Midbrain (tissue), 1 donor: ENCODE measurements at regions not wholly inside any gene's neighbourhood (a gene's known extent, or its start where the extent isn't known, plus 50 kb on each side); places are given as distances from the start of the nearest gene placed in this dataset.

Experiments used
- DNase-seq: peaks from one replicate; lab custom pipeline; 2025; lab: John Stamatoyannopoulos, UW

DNA sequence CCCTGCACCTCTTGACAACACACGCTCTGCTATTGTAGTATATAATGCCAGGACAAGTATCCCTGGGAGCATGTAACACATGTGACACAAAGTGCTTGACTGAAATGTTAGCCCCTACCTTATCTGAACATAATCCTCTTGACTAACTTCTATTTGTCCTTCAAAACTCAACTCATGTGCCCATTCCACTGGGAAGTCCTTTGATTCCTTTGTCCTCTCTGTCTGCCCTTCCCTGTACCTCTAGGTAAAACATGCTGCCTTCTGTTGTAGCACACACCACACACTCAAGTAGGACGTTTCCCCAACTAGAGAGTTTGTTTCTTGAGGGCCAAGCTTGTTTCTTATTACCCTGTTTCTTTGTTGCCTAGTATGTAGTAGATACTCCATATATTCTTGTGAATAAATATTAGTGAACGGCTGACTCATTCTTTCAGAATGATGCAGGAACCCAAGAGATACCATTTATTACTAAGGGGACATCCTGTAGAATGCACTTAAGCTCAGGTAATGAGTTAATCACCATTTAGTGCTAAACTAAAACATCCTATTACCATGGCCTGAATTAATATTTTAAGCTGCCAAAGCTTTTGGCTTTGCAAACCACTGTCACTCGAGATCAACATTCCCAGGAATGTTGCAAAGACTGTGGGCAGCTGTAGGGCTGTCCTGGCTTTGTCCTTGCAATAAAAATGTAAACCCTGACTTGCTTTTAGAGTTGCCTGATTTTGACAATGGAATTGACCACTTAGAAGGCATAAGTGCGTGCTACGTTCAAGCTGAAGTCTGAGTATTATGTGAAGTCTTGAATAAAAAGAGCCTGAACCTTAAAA, 313.4 kb downstream of the COG6 start:
- no peak for DNase-seq

DNA sequence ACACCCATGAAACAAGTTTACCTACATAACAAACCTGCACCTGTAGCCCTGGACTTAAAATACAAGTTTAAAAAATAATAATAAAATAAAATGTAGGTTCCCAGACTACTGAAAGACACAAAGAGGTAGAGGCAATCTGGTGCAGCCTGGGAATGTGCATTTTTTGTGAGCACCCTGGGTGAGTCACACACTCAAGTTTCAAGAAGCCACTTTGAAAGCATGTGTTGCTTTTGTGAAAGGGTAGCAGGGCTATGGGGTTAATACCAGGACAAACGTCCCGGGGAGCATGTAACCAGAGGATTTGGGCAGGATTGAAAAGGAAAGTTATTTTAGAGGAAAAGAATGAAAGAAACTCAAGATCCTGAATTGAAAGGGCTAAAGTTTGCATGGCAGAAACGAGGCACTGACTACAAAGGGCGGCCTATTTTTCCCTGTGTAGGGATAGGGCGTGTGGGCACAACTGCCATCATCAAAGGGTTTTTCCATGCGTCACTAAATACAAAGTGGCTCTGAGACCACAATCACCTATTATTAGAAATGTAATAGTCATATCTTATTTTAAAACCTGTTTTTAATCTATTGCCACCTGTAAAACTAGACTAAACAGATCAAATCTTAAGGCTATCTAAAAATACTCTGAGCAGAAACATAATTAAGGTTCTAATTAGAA, 314.9 kb downstream of the COG6 start:
- DNase-seq, result no peak

DNA sequence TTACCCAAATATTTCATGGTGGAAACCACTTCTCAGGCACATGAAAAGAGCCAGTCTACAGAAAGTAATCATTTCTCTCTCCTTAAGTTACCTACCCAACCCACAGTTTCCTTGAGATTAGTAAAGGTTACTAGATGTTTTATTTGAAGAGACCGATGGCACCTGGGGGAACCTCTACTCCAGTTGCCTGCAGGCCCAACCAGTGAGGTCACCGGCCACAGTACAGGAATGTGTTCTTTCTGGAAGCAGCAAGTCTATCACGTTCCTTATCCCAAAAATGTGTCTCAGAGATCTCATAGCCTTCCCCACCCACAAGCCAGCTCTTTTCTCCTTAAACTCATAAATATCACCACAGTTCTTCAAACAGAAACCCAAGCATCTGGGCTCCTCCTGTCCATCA, 316.1 kb downstream of the COG6 start:
- no peak for DNase-seq

DNA sequence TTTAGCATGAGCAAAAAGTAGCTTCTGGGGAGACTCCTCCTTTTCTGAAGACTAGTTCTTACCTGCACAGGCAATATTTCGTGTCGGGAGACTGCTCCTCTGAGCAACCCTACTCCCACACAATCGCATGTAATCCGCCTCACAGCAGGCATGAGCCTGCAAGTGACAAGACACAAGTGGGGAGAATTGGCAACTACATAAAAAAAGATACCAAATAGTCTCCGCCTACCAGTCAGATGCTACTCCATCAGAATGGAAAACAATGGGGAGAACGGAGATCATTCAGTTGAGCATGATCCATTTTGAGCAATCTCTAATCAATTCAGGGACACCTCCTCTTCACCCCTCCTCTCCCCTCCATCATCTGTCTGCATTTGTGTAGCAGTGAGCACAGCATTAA, 321.0 kb downstream of the COG6 start:
- no peak for DNase-seq

DNA sequence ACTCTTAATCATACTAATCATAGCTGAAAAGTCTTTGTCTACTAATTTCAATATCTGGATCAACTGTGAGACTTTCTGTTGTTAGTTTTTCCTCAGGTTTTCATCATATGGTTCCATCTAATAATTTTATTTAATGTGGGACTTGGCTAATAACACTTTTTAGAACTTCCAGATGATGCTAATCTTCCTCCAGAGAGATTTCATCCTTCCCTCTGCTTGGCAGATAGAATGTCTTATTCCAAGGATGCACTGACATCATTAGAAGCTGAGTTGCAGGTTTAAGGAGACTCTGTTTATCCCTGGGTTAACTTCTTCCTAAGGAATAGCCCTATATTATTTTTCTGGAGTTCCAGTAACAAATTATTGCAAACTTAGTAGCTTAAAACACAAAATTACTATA, 325.6 kb downstream of the COG6 start:
- DNase-seq, result no peak

DNA sequence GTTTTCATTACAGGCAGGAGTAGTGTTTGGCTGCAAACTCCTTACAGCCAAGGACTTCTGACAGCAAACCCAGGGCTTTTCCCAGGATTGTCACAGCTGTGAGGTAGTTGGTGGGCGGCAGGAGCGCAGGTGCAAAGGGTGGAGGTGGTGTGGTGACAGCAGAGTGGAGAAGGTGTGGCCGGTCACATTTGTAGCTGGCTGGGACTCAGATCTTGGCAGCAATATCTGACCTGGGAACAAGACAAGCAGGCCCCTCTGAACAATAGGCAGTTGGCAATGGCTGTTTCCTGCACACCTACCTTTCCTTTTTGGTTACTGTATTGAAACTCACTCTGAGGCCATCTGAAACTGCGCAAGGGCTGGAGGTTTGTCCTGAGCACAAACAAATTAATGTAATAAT, 327.3 kb downstream of the COG6 start:
- DNase-seq, result no peak

DNA sequence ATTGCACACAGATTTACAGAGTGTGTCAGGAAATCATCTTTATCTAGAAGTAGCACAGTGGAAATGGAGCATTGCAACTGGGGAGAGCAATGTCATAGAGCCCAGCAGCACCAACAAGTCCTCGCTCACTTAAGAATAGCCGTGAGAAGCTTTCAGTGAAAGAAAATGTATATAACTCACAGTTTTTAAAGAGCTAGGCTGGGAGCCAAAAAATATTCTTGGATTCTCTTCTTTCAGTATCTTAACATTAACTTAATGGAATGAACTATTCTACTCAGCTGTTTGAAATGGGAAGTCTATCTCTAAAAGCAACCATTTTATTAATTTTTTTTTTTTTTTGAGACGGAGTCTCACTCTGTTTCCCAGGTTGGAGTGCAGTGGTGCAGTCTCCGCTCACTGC, 329.6 kb downstream of the COG6 start:
- no peak for DNase-seq

DNA sequence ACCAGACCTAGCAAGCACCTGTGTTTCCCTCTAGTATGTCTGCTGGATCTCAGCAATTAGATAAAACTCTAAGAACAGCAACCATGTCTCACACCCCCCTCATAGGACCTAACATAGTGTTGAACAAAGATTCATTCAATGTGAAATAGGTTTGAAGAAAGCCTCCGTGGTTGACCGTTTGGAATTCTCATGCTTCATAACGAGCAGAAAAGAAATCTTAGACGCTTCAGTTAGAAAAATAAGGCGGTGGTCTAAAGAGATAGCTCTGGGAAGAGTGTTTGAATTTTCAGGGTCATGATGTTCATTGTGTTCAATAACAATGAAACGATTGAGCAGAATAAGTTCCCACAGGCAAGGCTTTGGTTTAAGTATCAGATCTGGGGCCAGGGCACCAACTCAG, 332.9 kb downstream of the COG6 start:
- no peak for DNase-seq

DNA sequence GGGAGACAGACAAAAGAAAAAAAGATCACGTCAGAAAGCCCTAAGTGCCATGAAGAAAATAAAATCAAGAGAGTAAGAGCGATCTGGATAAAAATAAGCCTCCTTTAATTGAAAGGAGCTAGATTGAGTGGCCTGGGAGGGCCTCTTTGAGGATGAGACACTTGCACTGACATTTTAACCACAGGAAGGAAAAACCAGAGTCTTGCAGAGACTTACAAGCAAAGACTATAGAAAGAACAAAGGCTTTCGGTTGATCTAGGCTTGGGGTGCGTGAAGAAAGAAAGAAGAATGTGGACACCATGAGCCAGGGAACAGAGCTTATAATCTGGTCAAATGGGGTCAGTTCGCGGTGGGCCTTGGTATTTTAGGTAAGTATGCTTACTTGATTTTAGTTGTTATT, 342.7 kb downstream of the COG6 start:
- DNase-seq, result no peak

DNA sequence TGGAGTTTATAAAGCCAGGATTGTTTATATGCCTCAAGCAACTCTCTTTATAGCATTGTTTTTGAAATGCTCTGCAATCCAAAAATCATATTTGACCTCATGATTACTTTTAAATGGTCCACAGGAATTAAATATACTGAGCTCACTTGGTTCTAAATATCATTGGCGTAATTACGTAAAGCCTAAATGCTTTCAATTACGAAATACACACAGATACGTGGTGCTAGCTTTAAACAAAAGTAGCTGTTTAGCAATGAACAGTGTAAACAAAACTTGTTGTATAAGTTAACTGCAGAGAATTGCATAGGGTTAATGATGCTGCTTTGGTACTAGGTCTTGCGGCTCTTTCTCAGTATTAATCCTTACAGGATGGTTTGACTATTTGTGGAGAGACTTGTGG, 346.6 kb downstream of the COG6 start:
- DNase-seq, result no peak

DNA sequence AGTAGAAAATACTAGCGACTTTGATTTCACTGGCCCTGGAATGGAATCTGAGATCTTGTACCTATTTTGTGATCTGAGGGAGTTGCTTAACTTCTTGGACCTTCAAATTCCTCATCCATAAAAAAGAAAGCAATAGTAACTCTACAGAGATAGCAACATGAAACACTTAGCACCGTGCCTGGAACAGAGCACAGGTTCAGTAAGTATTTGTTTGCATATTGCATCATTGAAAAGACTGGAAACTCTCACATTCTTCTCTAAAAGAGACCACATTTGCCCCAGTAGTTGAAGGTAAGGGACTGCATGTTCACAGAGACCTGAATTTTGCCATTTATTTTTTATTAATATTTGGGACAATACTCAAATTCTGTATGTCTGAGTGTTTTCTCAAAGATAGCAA, 358.1 kb downstream of the COG6 start:
- DNase-seq, result no peak

DNA sequence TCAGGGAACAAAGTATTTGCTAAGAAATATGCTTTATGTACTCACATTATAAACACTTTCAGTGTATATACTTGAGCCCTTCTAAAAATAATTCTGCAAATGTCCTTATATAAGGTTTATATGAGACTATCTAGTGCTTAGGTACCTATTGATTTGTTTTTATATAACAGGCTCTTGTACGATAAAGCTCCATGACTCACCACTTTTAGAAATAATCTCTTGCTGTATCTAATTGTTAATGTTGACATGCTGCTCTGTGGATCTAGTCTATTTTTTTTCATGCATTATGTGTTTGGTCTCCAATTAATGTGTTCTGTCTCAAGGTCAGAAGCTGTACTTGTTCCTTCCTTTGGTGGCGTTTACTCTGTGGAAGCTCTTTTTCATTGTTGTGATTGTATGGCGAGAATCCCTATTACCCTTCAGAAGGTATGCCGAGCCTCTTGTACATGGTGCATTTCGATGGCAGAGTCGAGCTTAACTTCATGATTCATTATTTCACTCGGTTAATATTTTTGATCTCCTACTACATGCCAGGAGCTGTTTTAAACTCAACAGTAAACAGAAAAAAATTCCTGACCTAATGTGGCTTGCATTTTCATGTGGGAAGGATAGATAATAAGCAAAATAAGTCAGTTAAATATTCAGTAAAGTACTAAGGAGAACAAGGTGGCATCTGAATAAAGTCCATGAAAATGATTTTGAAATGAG, 361.6 kb downstream of the COG6 start:
- no peak for DNase-seq

DNA sequence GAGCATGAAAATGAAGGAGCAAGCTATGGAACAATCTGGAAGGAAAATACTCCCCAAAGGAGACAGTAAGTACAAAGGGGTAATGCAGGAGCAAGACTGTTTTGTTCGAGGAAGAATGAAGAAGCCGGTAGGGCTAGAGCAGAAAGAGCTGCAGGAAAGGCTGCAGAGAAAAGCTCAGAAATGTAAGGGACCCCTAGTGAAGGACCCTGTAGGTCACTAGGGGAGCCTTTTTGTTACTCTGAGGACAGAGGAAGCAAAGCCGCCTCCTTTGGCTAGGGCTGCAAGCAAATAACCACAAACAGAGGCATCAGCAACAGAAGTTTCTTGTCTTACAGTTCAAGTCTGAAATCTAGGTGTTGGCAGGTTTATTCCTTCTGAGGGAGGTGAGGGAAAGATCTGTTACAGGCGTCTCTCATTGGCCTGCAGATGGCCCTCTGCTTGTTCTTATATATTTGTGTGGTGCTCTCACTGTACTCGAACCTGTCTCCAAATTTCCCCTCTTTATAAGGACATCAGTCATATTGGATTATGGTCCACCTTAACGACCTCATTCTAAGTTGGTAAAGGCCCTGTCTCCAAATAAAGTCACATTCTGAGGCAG, 362.3 kb downstream of the COG6 start:
- DNase-seq, result no peak

DNA sequence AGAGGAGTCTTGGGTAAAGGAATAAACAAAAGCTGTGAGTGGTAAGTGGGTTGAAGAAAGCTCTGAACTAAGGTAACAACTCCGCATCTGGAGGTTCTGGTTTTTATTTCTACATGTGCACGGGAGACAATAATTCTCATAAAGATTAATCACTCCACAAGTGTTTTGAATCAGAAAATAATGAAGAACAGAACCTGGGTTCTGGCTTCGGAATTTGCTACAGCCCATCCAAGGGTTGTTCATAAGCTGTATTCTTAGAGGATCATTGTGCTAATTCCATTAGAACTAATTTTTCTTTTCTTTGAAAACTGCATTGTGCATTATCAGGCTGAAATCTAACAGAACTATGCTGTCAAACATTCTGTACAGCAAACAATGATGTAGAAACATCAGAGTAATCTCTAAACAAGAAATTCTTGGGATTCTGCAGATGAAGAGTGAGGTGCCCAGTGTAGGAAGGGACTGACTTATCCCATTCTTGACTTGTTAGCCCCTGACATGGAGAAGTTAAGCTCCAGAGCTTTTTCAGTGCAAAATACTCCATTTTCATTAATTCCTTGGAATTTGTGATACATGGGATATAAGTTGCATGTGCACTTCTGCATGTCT, 368.2 kb downstream of the COG6 start:
- DNase-seq, result no peak

DNA sequence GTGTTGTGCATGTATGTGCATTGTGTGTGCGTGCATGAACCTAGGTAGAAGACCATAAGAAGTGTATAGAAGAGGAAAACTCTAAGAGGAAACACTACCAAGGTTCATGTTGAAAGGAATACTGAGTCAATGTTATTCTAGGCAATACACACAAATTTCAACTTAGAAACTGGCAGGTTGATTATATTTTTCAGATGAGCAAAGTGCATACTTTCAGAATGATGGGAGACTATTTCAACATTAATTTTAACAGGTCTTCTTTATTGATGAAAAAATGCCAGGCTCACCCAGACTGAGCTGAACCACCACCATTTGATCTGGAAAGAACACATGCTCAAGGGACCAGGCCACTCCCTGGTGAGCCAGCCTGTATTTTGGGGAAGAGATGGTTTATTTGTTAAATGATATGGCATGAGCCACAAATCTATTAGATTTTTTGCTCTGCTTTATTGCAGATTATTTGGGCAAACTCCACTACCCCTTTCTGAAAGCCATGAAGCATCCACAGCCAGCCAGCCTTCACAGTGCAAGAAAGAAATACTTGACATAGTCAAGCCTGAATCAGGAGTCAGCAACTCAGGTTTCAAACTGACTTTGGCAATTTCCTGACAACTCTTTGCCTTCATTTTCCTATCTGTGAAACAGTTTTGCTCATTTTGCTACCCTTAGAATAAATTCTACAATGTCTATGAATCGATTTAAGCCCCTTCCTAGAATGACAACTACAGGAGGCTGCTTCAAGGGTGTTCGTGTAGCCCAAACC, 368.9 kb downstream of the COG6 start:
- DNase-seq, result no peak

DNA sequence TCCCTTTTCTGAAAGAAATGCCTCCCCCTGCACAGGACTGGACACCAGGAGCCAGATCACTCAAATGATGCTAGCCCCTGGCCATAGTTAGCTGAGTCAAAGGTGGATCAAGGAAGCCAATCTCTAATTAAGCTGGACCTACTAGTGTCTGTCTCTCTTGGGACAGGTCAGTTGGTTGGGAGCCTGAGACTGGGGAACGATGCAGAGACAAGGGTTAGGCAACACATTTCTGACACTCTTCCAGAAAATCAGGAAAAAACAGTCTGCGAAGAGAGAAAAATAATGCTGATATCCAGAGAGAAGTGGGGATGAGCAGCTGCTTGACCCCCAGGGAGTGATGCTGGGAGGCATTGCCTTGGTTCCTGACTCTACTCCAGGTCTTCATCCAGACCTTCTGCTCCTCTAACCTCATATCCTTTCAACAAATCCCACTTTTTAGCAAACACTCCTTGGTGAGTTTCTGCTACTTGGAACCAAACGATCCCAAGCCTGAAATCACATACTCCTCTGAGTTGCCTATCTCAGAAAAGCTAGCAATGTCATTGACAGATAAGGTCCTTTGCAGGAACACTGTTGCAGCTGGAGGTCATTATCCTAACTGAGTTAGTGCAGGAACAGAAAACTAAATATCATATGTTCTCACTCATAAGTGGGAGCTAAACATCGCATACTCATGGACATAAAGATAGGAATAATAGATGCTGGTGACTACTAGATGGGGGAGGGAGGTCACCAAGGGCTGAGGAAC, 369.7 kb downstream of the COG6 start:
- no peak for DNase-seq

DNA sequence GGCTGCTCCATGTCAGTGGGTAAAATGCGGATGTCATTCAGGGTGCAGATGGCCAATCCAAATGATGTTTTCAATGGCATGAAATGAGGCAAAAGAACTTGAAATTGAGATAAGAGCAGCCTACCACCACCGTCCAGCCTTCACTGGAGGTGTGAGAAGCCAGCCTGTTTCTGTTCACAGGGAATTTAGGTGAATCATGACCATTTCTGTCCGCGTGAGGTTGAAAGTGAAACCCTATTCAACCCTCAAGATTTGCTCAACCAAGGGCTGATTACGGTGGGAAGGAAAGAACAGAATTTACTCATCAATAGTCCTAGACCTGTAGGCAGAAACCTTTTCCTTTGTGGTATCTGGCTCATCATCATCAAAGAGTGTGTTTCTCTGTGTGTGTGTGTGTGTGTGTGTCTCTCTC, 370.7 kb downstream of the COG6 start:
- no peak for DNase-seq

DNA sequence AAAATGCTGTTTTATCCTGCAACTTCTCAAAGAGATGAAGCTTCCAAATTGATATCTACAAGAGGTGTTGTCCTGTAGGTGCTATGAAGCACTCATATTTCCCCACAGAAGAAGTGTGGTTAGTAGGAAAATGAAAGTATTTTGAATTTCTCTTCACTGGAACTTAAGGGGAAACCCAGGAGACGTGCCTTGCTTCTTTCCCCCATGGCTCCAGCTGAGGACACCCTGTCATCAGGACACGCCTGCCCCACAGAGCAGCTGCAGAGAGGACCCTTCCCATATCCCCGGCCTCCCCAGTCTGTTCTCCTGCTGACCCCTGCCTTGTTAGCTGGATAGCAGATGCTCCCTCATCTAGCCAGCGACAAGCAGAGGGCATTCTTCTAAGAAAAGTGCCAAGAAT, 371.3 kb downstream of the COG6 start:
- no peak for DNase-seq

DNA sequence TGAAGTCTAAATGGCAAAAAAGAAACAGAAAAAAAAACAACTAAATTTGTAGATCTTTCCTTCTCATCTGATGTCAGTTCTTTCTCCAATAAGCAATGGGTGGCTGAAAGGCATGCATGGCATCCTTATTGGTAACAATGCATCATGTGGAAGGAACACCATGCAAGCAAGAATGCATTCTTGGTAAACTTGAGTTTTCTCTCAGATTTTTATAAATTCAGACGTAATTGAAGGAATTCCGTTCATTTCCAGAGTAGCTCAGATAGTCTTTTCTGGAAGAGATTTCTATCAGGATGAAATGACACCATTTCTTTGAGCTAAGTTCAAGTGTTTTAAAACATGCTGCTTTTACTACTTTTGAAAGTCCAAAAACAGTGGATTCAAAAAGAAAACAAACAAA, 373.0 kb downstream of the COG6 start:
- DNase-seq, result no peak

DNA sequence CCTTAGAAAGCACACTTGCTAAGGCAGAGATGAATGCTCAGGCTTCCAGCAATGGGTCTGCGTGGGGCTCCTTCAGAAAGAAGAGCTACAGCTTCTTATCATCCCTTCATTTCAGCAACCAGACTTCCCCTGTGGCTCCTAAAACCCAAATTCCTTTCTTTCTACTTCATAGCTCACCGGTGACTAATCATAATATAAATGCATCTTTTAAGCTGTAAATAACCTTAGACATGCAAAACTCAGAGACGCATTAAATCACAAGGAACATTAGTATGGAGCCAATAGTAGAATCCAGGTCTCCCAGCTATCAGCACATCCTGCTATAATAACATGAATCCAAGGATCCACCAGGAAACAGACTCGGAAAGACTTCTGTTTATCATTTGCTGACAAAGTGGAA, 375.6 kb downstream of the COG6 start:
- no peak for DNase-seq

DNA sequence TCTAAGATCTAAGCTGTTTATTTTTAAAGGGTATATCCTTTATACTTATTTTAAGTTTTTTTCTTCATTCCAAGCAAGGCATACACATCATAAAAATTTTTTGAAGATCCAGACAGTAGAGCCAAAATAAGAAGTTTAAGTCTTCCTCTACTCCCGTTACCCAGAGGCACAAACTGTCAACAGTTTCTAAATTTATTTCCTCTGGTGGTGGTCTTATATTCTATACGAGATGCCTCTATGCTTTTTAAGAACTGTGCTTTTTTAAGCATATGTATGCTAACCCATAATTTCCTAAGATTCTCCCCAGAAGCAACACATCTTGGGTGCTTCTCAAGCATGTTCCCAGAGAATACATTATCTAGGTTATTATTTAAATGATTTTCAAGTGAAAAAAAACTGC, 383.6 kb downstream of the COG6 start:
- no peak for DNase-seq
